ENCODE measurements at regions not wholly inside any gene's neighbourhood (a gene's known extent, or its start where the extent isn't known, plus 50 kb on each side); places are given as distances from the start of the nearest gene placed in this dataset.

GRCh38 chr1:201701831-201702230 lies 127.1 kb upstream of the IPO9 start:
- TF ChIP-seq CSDC2 (CRISPR knock-in tag; IDR thresholded peaks at IDR 0.05) (no peak), ZNF8 (CRISPR knock-in tag; IDR thresholded peaks at IDR 0.05) (peak; percentile 97), ZNF565 (CRISPR knock-in tag; conservative IDR thresholded peaks at IDR 0.05; ENCODE audit: low read depth) (no peak), ZC3H10 (CRISPR knock-in tag; IDR thresholded peaks at IDR 0.05) (no peak)
- ATAC-seq, result no peak

GRCh38 chr1:201702936-201703335 lies 126.0 kb upstream of the IPO9 start:
- TF ChIP-seq ZNF70 (CRISPR knock-in tag; IDR thresholded peaks at IDR 0.05) (no peak), TCF4 (CRISPR knock-in tag; IDR thresholded peaks at IDR 0.05; ENCODE audit: borderline replicate concordance) (no peak), OSR1 (CRISPR knock-in tag; IDR thresholded peaks at IDR 0.05) (no peak), CSRNP3 (CRISPR knock-in tag; IDR thresholded peaks at IDR 0.05) (no peak), ISL1 (CRISPR knock-in tag; IDR thresholded peaks at IDR 0.05) (no peak), CREB5 (CRISPR knock-in tag; IDR thresholded peaks at IDR 0.05; ENCODE audit: low read depth) (no peak), GLIS3 (CRISPR knock-in tag; IDR thresholded peaks at IDR 0.05) (no peak), PPARA (CRISPR knock-in tag; IDR thresholded peaks at IDR 0.05; ENCODE audit: borderline replicate concordance) (no peak), ZNF8 (CRISPR knock-in tag; IDR thresholded peaks at IDR 0.05) (no peak), RARB (CRISPR knock-in tag; IDR thresholded peaks at IDR 0.05) (no peak), PATZ1 (CRISPR knock-in tag; IDR thresholded peaks at IDR 0.05; ENCODE audit: borderline replicate concordance) (no peak), ARNTL (CRISPR knock-in tag; IDR thresholded peaks at IDR 0.05; ENCODE audit: borderline replicate concordance, low read depth) (no peak)
- peak; percentile 57 for ATAC-seq

GRCh38 chr1:201703621-201704438 lies 125.1 kb upstream of the IPO9 start:
- ATAC-seq, result peak; percentile 88
- TF ChIP-seq ZNF565 (CRISPR knock-in tag; conservative IDR thresholded peaks at IDR 0.05; ENCODE audit: low read depth) (no peak), TOX (CRISPR knock-in tag; IDR thresholded peaks at IDR 0.05; ENCODE audit: borderline replicate concordance) (no peak), RARB (CRISPR knock-in tag; IDR thresholded peaks at IDR 0.05) (no peak), TCF4 (CRISPR knock-in tag; IDR thresholded peaks at IDR 0.05; ENCODE audit: borderline replicate concordance) (no peak), CSDC2 (CRISPR knock-in tag; IDR thresholded peaks at IDR 0.05) (no peak), SNAI2 (CRISPR knock-in tag; IDR thresholded peaks at IDR 0.05) (no peak), BACH2 (CRISPR knock-in tag; IDR thresholded peaks at IDR 0.05; ENCODE audit: borderline replicate concordance) (no peak), ZFP3 (CRISPR knock-in tag; IDR thresholded peaks at IDR 0.05) (no peak), ARNTL (CRISPR knock-in tag; IDR thresholded peaks at IDR 0.05; ENCODE audit: borderline replicate concordance, low read depth) (no peak), CSRNP3 (CRISPR knock-in tag; IDR thresholded peaks at IDR 0.05) (no peak), PATZ1 (CRISPR knock-in tag; IDR thresholded peaks at IDR 0.05; ENCODE audit: borderline replicate concordance) (no peak), TSHZ2 (CRISPR knock-in tag; IDR thresholded peaks at IDR 0.05) (no peak)
